ENCODE measurements at regions not wholly inside any gene's neighbourhood (a gene's known extent, or its start where the extent isn't known, plus 50 kb on each side); places are given as distances from the start of the nearest gene placed in this dataset.

DNA sequence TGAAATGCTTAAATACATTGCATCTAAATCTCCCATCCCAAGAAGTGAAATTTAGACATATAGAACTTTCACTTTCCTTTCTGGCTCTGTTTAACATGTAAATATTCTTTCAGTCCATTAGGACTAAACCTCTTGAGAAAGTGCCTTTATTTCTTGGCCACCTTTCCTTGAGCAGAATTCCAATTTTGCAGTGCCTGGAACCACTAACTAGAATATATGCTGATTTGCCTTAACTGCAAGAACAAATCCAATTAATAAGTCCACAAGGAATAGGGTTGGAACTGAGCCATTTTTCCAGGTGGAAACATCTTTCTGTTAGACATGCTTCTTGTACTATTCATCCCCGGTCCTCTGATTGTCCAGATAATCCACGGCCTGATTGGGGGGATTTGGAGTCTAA is 478.0 kb downstream of the ENC1 start:
- TF ChIP-seq, protein P1, sequence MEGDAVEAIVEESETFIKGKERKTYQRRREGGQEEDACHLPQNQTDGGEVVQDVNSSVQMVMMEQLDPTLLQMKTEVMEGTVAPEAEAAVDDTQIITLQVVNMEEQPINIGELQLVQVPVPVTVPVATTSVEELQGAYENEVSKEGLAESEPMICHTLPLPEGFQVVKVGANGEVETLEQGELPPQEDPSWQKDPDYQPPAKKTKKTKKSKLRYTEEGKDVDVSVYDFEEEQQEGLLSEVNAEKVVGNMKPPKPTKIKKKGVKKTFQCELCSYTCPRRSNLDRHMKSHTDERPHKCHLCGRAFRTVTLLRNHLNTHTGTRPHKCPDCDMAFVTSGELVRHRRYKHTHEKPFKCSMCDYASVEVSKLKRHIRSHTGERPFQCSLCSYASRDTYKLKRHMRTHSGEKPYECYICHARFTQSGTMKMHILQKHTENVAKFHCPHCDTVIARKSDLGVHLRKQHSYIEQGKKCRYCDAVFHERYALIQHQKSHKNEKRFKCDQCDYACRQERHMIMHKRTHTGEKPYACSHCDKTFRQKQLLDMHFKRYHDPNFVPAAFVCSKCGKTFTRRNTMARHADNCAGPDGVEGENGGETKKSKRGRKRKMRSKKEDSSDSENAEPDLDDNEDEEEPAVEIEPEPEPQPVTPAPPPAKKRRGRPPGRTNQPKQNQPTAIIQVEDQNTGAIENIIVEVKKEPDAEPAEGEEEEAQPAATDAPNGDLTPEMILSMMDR (IDR thresholded peaks at IDR 0.05), result no peak
- H3K36me3 ChIP-seq, result no peaks in the 10 kb centered on the region

DNA sequence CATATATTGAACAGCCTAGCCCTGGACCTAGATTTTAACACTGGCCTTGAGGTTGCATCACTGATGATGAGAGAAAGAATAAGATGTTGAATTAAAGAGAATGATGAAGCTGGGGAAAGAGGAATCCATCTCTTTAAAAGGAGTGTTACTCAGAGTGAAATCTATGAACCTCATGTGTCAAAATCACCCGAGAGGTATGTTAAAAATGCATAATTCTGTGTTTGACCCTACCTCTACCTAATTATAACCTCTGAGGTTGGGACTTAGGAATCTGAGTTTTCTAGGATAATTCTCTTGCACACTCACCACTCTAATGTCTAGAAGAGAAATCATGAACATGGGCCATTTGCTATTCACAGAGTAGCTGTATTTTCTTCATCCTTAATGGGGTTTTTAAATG is 479.4 kb downstream of the ENC1 start:
- TF ChIP-seq, protein P1 (IDR thresholded peaks at IDR 0.05), result no peak
- Histone ChIP-seq H3K4me1 (ENCODE audit: control insufficient read depth in 1 of 2, insufficient read depth in 1 of 2, low read depth in 1 of 2, low read length in 1 of 2) (no peaks in the 10 kb centered on the region), H3K27me3 (no peaks in the 10 kb centered on the region), H3K4me3 (ENCODE audit: low read depth in 1 of 2, low read length in 1 of 2) (no peak overlapping the region), H3K9me3 (no peaks in the 10 kb centered on the region), H3K36me3 (no peaks in the 10 kb centered on the region), H3K27ac (no peak overlapping the region)

More for the DNA sequence above, 478.0 kb downstream of the ENC1 start:
- Histone ChIP-seq H3K27me3 (no peaks in the 10 kb centered on the region), H3K27ac (no peak overlapping the region), H3K9me3 (no peaks in the 10 kb centered on the region), H3K4me3 (ENCODE audit: low read depth in 1 of 2, low read length in 1 of 2) (no peak overlapping the region), H3K4me1 (ENCODE audit: control insufficient read depth in 1 of 2, insufficient read depth in 1 of 2, low read depth in 1 of 2, low read length in 1 of 2) (no peaks in the 10 kb centered on the region)

DNA sequence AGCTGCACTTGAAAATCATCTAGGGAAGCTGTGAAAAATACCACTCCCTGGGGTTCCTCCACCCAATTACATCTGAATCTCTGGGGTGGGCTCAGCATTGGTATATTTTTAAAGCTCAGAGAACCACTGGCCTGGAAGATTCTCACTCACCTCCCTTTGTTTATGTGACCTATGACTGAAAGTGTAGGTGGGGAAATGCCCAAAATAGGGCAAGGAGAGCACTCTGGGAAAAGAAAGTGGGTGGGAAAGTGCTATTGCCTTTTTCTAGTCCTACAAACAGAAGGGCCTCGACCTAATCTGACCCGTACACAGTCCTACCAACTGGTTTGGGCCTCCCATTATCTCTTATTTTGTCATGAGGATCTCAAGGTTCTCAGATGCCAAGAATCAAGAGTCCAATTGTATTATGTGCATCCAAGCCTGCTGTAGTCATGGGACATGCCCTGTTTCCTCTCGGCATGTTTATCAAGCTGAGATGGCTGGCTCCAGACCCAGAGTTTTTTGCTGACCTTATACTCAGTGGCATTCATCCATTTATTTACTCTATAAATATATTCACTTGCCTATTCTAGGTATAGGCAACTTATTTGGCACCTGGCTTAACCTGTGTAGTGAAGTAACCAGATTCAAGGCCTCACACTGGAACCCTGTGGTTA is 483.7 kb downstream of the ENC1 start:
- Histone ChIP-seq H3K4me3 (ENCODE audit: low read depth in 1 of 2, low read length in 1 of 2) (no peak overlapping the region), H3K4me1 (ENCODE audit: control insufficient read depth in 1 of 2, insufficient read depth in 1 of 2, low read depth in 1 of 2, low read length in 1 of 2) (no peaks in the 10 kb centered on the region), H3K27ac (no peak overlapping the region)

DNA sequence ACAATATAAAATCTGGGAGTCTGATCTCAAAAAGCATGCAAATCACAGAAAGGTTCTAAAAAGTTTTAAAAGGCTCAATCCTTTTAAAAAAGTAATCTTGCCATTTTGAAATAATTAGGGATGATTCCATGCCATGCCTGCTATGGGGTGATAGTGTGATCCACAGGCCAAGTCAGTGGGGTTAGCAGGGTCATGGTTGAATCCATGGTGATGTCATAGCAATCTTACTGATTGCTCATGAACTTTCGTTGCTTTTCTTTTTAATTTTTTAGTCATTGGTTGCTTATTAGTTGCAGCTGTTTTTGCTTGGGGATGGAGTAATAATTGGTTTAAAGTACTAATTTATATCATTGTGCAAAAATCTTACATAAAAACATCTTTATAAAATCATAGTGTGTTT is 485.0 kb downstream of the ENC1 start:
- no peak overlapping the region for H3K27ac ChIP-seq
- H3K9me3 ChIP-seq, result no peaks in the 10 kb centered on the region
- no peak overlapping the region for H3K4me3 ChIP-seq (ENCODE audit: low read depth in 1 of 2, low read length in 1 of 2)
- H3K36me3 ChIP-seq, result no peaks in the 10 kb centered on the region
- H3K27me3 ChIP-seq, result no peaks in the 10 kb centered on the region
- TF ChIP-seq, protein P1 (IDR thresholded peaks at IDR 0.05), result no peak
- H3K4me1 ChIP-seq (ENCODE audit: control insufficient read depth in 1 of 2, insufficient read depth in 1 of 2, low read depth in 1 of 2, low read length in 1 of 2), result no peaks in the 10 kb centered on the region

More for the DNA sequence above, 483.7 kb downstream of the ENC1 start:
- H3K27me3 ChIP-seq, result no peaks in the 10 kb centered on the region
- H3K36me3 ChIP-seq, result no peaks in the 10 kb centered on the region
- no peaks in the 10 kb centered on the region for H3K9me3 ChIP-seq
- TF ChIP-seq, protein P1 (IDR thresholded peaks at IDR 0.05), result no peak

DNA sequence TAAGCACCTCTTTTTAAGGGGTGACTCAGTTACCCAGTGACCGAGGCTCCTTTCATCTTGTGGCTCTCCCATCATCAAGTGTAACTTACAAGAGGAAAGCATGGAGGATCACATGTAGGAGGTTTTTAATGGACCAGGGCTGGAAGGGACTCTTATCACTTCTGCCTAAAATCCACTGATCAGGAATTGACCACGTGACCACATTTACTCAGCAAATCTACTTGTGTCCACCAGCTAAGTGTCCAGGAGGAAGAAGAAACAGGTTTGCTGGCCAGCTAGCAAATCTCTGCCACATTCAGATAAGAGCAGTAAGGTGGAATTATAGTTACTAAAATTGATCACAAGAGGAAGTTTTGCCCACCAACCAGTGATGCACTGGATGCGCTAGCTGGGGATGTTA is 486.0 kb downstream of the ENC1 start:
- TF ChIP-seq, protein P1 (IDR thresholded peaks at IDR 0.05), result no peak
- Histone ChIP-seq H3K27ac (no peak overlapping the region), H3K4me1 (ENCODE audit: control insufficient read depth in 1 of 2, insufficient read depth in 1 of 2, low read depth in 1 of 2, low read length in 1 of 2) (no peaks in the 10 kb centered on the region), H3K9me3 (no peaks in the 10 kb centered on the region), H3K4me3 (ENCODE audit: low read depth in 1 of 2, low read length in 1 of 2) (no peak overlapping the region), H3K36me3 (no peaks in the 10 kb centered on the region), H3K27me3 (no peaks in the 10 kb centered on the region)

Data from neutrophil (primary cell).